SK-N-SH (cell line): ENCODE measurements at regions not wholly inside any gene's neighbourhood (a gene's known extent, or its start where the extent isn't known, plus 50 kb on each side); places are given as distances from the start of the nearest gene placed in this dataset.

ENCODE experiments used
- CTCF ChIP-seq: fragments of 200-600 bp; sonication (generic); IDR thresholded peaks from 2 replicates; pipeline ENCODE4 v1.6.1; 2017; ENCODE audit warnings: antibody characterized with exemption, mild to moderate bottlenecking, moderate library complexity
- EP300 ChIP-seq, 2 experiments: IDR thresholded peaks; 2 replicates each; pipeline versions ENCODE4 v1.4.0 to v1.6.1; 2012; ENCODE audit warnings: borderline replicate concordance in 1 of 2, low read depth in 1 of 2, low read length in 1 of 2
- EZH2phosphoT487 ChIP-seq: fragments of 200-600 bp; sonication (generic); IDR thresholded peaks from 2 replicates; pipeline ENCODE4 v1.6.1; 2017; ENCODE audit warnings: low read depth, mixed run types, mild to moderate bottlenecking, antibody characterized with exemption, moderate library complexity, borderline replicate concordance
- FOXM1 ChIP-seq: IDR thresholded peaks from 2 replicates; pipeline ENCODE4 v1.4.0; 2012; ENCODE audit warnings: low read depth, mild to moderate bottlenecking
- GABPA ChIP-seq: IDR thresholded peaks from 2 replicates; pipeline ENCODE4 v1.4.0; 2012; ENCODE audit warnings: low read depth, mild to moderate bottlenecking
- MXI1 ChIP-seq: IDR thresholded peaks from 2 replicates; pipeline ENCODE4 v1.6.1; 2012; ENCODE audit warnings: mild to moderate bottlenecking, low read depth, low read length, improper control_type of control experiment
- POLR2AphosphoS5 ChIP-seq: IDR thresholded peaks from 2 replicates; pipeline ENCODE4 v1.6.1; 2012; ENCODE audit warnings: low read depth, low read length
- RCOR1 ChIP-seq: fragments of 150-350 bp; IDR thresholded peaks from 2 replicates; pipeline ENCODE4 v1.6.1; 2017; ENCODE audit warnings: antibody characterized with exemption, low read length
- REST ChIP-seq: IDR thresholded peaks from 2 replicates; pipeline ENCODE4 v1.6.1; 2012; ENCODE audit warnings: mild to moderate bottlenecking, low read depth, low read length, moderate library complexity
- RFX5 ChIP-seq: IDR thresholded peaks from 2 replicates; pipeline ENCODE4 v1.6.1; 2012; ENCODE audit warnings: mild to moderate bottlenecking, improper control_type of control experiment, low read length
- SMC3 ChIP-seq: IDR thresholded peaks from 2 replicates; pipeline ENCODE4 v1.6.1; 2012; ENCODE audit warnings: low read depth, low read length, improper control_type of control experiment
- TAF1 ChIP-seq: IDR thresholded peaks from 2 replicates; pipeline ENCODE4 v1.6.1; 2012; ENCODE audit warnings: low read depth, mild to moderate bottlenecking, low read length, moderate library complexity, borderline replicate concordance
- TEAD4 ChIP-seq: IDR thresholded peaks from 2 replicates; pipeline ENCODE4 v1.4.0; 2012; ENCODE audit warnings: mild to moderate bottlenecking, borderline replicate concordance; ENCODE audit not compliant: insufficient read depth
- USF2 ChIP-seq: fragments of 150-350 bp; IDR thresholded peaks from 2 replicates; pipeline ENCODE4 v1.6.1; 2017; ENCODE audit warnings: antibody characterized with exemption, low read length, low read depth, borderline replicate concordance

GRCh38 chr5:110087829-110088228, 398.1 kb downstream of the MAN2A1 start:
- TF ChIP-seq FOXM1, result no peak
- TF ChIP-seq CTCF, result no peak
- no peak for TF ChIP-seq EZH2phosphoT487
- TF ChIP-seq RCOR1, result no peak
- TF ChIP-seq GABPA, result no peak
- TF ChIP-seq EP300 (IDR thresholded peaks at IDR 0.05; ENCODE audit: borderline replicate concordance in 1 of 2, low read depth in 1 of 2, low read length in 1 of 2), result no peak
- no peak for TF ChIP-seq POLR2AphosphoS5
- no peak for TF ChIP-seq TAF1
- no peak for TF ChIP-seq SMC3
- no peak for TF ChIP-seq TEAD4
- TF ChIP-seq RFX5, result no peak
- no peak for TF ChIP-seq USF2
- no peak for TF ChIP-seq REST
- no peak for TF ChIP-seq MXI1
